ENCODE measurements at regions not wholly inside any gene's neighbourhood (a gene's known extent, or its start where the extent isn't known, plus 50 kb on each side); places are given as distances from the start of the nearest gene placed in this dataset.

GRCh38 chr17:52738791-52739190 is 580.3 kb upstream of the CA10 start:
- DNase-seq = no peak
- Mint-ChIP-seq H3K4me1 (ENCODE audit: low read depth) (no peaks in the 10 kb centered on the region), H3K9me3 (peaks cover 21% of the 10 kb centered on the region), H3K4me3 (no peak overlapping the region), H3K36me3 (ENCODE audit: low read depth) (no peaks in the 10 kb centered on the region), H3K27ac (no peak overlapping the region), H3K27me3 (ENCODE audit: insufficient read depth) (no peaks in the 10 kb centered on the region)
- TF ChIP-seq CTCF (IDR thresholded peaks at IDR 0.05) = no peak

- Mint-ChIP-seq H3K27me3 (ENCODE audit: insufficient read depth) (no peaks in the 10 kb centered on the region), H3K9me3 (peaks cover 29% of the 10 kb centered on the region), H3K4me1 (ENCODE audit: low read depth) (no peaks in the 10 kb centered on the region), H3K4me3 (no peak overlapping the region), H3K27ac (no peak overlapping the region), H3K36me3 (ENCODE audit: low read depth) (no peaks in the 10 kb centered on the region)
- DNase-seq = no peak
- no peak for TF ChIP-seq CTCF (IDR thresholded peaks at IDR 0.05)
These were observed 578.6 kb upstream of the CA10 start for GRCh38 chr17:52737071-52737470.

DNA sequence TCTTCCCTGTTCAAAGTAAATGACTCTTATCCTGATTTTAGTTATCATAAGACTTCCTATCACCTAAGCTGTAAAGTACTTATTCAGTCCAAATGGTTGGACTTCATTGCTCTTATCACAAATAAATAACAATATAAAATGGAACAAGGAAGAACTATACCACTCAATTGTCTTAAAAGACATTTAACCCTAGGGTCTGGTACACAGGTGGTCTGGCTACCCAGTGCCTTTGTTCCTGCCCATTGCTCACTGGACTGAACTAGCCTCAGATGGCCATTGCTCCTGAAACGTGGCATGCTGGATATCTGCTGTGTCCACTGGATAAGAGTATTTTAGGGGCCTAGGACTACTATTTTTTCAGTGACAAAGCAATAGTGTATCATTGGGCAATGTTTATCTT is 574.3 kb upstream of the CA10 start:
- Mint-ChIP-seq H3K27ac (no peak overlapping the region), H3K27me3 (ENCODE audit: insufficient read depth) (no peaks in the 10 kb centered on the region), H3K4me3 (no peak overlapping the region), H3K4me1 (ENCODE audit: low read depth) (no peaks in the 10 kb centered on the region), H3K9me3 (peaks cover 32% of the 10 kb centered on the region), H3K36me3 (ENCODE audit: low read depth) (no peaks in the 10 kb centered on the region)
- TF ChIP-seq CTCF (IDR thresholded peaks at IDR 0.05) = no peak
- DNase-seq = no peak

GRCh38 chr17:52724578-52724977 is 566.1 kb upstream of the CA10 start:
- DNase-seq = no peak
- H3K9me3 Mint-ChIP-seq = peaks cover 36% of the 10 kb centered on the region
- TF ChIP-seq CTCF (IDR thresholded peaks at IDR 0.05) = no peak

DNA sequence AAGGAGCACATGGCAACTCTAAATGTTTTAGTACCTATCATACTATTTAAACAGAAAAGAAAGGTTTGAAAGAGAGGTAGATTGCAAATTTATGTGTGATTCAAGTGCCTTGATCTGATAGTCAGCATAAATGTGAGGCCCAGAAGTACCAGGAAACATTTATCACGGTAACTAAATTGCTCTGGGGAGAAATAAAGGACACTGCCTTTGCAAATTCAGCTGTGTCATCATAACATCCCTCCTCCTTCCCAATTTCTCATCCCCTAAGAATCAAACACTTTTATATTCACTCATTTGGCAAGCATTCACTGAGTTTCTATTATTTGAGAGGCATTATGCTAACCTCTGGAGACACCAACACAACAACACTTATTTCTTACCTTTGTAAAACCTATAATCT is 563.4 kb upstream of the CA10 start:
- DNase-seq = no peak
- Mint-ChIP-seq H3K9me3 (peaks cover 41% of the 10 kb centered on the region), H3K4me1 (ENCODE audit: low read depth) (no peaks in the 10 kb centered on the region), H3K4me3 (no peak overlapping the region), H3K36me3 (ENCODE audit: low read depth) (no peaks in the 10 kb centered on the region), H3K27ac (no peak overlapping the region), H3K27me3 (ENCODE audit: insufficient read depth) (no peaks in the 10 kb centered on the region)
- no peak for TF ChIP-seq CTCF (IDR thresholded peaks at IDR 0.05)

More at GRCh38 chr17:52724578-52724977, 566.1 kb upstream of the CA10 start:
- Mint-ChIP-seq H3K27ac (no peak overlapping the region), H3K36me3 (ENCODE audit: low read depth) (no peaks in the 10 kb centered on the region), H3K27me3 (ENCODE audit: insufficient read depth) (no peaks in the 10 kb centered on the region), H3K4me1 (ENCODE audit: low read depth) (no peaks in the 10 kb centered on the region), H3K4me3 (no peak overlapping the region)

DNA sequence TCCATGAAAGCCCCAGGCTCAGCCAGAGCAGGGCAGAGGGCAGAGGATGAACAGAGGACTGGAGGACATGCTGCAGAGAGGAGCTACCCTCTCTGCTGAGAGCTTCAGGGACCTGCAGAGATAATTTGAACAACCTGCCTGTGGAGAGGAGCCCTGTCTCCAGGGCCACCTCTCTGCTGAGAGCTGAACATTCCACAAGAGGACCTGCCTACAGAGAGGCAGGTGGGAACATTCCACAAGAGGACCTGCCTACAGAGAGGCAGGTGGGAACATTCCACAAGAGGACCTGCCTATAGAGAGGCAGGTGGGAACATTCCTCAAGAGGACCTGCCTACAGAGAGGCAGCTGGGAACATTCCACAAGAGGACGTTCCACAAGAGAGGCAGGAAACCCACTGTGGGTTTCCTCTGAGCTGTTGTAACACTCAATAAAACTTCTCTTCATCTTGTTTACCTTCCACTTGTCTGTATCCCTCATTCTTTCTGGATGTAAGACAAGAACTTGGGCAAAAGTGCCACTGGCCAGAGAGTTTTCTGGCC is 551.9 kb upstream of the CA10 start:
- no peak for TF ChIP-seq CTCF (IDR thresholded peaks at IDR 0.05)
- H3K27me3 Mint-ChIP-seq (ENCODE audit: insufficient read depth) = no peaks in the 10 kb centered on the region
- 0 out of 2 replicates have a peak, but pooled peaks cover 5% of the 10 kb centered on the region for H3K36me3 Mint-ChIP-seq (ENCODE audit: low read depth)
- H3K4me3 Mint-ChIP-seq = no peak overlapping the region
- no peaks in the 10 kb centered on the region for H3K4me1 Mint-ChIP-seq (ENCODE audit: low read depth)
- DNase-seq = no peak
- H3K27ac Mint-ChIP-seq = no peak overlapping the region
- peaks cover 33% of the 10 kb centered on the region for H3K9me3 Mint-ChIP-seq
